ENCODE measurements at regions not wholly inside any gene's neighbourhood (a gene's known extent, or its start where the extent isn't known, plus 50 kb on each side); places are given as distances from the start of the nearest gene placed in this dataset.

- TF ChIP-seq, protein P1, sequence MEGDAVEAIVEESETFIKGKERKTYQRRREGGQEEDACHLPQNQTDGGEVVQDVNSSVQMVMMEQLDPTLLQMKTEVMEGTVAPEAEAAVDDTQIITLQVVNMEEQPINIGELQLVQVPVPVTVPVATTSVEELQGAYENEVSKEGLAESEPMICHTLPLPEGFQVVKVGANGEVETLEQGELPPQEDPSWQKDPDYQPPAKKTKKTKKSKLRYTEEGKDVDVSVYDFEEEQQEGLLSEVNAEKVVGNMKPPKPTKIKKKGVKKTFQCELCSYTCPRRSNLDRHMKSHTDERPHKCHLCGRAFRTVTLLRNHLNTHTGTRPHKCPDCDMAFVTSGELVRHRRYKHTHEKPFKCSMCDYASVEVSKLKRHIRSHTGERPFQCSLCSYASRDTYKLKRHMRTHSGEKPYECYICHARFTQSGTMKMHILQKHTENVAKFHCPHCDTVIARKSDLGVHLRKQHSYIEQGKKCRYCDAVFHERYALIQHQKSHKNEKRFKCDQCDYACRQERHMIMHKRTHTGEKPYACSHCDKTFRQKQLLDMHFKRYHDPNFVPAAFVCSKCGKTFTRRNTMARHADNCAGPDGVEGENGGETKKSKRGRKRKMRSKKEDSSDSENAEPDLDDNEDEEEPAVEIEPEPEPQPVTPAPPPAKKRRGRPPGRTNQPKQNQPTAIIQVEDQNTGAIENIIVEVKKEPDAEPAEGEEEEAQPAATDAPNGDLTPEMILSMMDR (conservative IDR thresholded peaks at IDR 0.05 in 1 of 2, IDR thresholded peaks at IDR 0.05 in 1 of 2; ENCODE audit: low read depth in 1 of 2, low read length in 2 of 2), result no peak
- TF ChIP-seq EZH2 (IDR thresholded peaks at IDR 0.05; ENCODE audit: low read length, missing control alignments), result no peak
Observed at GRCh38 chr4:66193487-66193886, 523.2 kb upstream of the EPHA5 start.
